ENCODE measurements at regions not wholly inside any gene's neighbourhood (a gene's known extent, or its start where the extent isn't known, plus 50 kb on each side); places are given as distances from the start of the nearest gene placed in this dataset.

- Histone ChIP-seq H3K9me3 (ENCODE audit: low read length) (no peaks in the 10 kb centered on the region), H3K27me3 (ENCODE audit: insufficient read depth, low read depth, low read length) (no peaks in the 10 kb centered on the region), H4K20me1 (ENCODE audit: insufficient read depth) (no peaks in the 10 kb centered on the region), H3K79me2 (replicated peaks; ENCODE audit: insufficient read depth, low read length) (no peaks in the 10 kb centered on the region), H2AFZ (ENCODE audit: low read depth, low read length) (no peak overlapping the region), H3K4me3 (ENCODE audit: low read length) (no peak overlapping the region), H3F3A (ENCODE audit: insufficient read depth, low read length, poor library complexity, severe bottlenecking) (no peaks in the 10 kb centered on the region), H3K36me3 (ENCODE audit: insufficient read depth, low read length) (no peaks in the 10 kb centered on the region), H3K4me2 (ENCODE audit: low read length) (no peak overlapping the region), H3K9me2 (ENCODE audit: insufficient read depth, low read length) (no peaks in the 10 kb centered on the region), H3K9ac (ENCODE audit: low read length) (no peak overlapping the region), H3K27ac (ENCODE audit: low read length) (no peak overlapping the region)
- TF ChIP-seq CTCF (IDR thresholded peaks at IDR 0.05; ENCODE audit: poor library complexity, severe bottlenecking) (no peak), POLR2AphosphoS5 (IDR thresholded peaks at IDR 0.05) (no peak), MXI1 (conservative IDR thresholded peaks at IDR 0.05; ENCODE audit: poor library complexity, severe bottlenecking) (no peak), RAD21 (conservative IDR thresholded peaks at IDR 0.05) (no peak), SMC3 (conservative IDR thresholded peaks at IDR 0.05; ENCODE audit: poor library complexity) (no peak), TAF1 (IDR thresholded peaks at IDR 0.05; ENCODE audit: low read depth) (no peak), EP300 (conservative IDR thresholded peaks at IDR 0.05; ENCODE audit: poor library complexity, severe bottlenecking) (no peak), EZH2 (IDR thresholded peaks at IDR 0.05; ENCODE audit: borderline replicate concordance, insufficient read depth, low read length, poor library complexity, severe bottlenecking) (no peak)
- TF ChIP-seq, protein P1, sequence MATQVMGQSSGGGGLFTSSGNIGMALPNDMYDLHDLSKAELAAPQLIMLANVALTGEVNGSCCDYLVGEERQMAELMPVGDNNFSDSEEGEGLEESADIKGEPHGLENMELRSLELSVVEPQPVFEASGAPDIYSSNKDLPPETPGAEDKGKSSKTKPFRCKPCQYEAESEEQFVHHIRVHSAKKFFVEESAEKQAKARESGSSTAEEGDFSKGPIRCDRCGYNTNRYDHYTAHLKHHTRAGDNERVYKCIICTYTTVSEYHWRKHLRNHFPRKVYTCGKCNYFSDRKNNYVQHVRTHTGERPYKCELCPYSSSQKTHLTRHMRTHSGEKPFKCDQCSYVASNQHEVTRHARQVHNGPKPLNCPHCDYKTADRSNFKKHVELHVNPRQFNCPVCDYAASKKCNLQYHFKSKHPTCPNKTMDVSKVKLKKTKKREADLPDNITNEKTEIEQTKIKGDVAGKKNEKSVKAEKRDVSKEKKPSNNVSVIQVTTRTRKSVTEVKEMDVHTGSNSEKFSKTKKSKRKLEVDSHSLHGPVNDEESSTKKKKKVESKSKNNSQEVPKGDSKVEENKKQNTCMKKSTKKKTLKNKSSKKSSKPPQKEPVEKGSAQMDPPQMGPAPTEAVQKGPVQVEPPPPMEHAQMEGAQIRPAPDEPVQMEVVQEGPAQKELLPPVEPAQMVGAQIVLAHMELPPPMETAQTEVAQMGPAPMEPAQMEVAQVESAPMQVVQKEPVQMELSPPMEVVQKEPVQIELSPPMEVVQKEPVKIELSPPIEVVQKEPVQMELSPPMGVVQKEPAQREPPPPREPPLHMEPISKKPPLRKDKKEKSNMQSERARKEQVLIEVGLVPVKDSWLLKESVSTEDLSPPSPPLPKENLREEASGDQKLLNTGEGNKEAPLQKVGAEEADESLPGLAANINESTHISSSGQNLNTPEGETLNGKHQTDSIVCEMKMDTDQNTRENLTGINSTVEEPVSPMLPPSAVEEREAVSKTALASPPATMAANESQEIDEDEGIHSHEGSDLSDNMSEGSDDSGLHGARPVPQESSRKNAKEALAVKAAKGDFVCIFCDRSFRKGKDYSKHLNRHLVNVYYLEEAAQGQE (IDR thresholded peaks at IDR 0.05; ENCODE audit: borderline replicate concordance): no peak
Observed at GRCh38 chr18:78908462-78909260, 71.0 kb upstream of the SALL3 start.

GRCh38 chr18:78911751-78912283 is 67.8 kb upstream of the SALL3 start:
- Histone ChIP-seq H3F3A (ENCODE audit: insufficient read depth, low read length, poor library complexity, severe bottlenecking) (no peaks in the 10 kb centered on the region), H3K36me3 (ENCODE audit: insufficient read depth, low read length) (no peaks in the 10 kb centered on the region), H3K79me2 (replicated peaks; ENCODE audit: insufficient read depth, low read length) (no peaks in the 10 kb centered on the region), H3K9ac (ENCODE audit: low read length) (no peak overlapping the region), H3K9me3 (ENCODE audit: low read length) (no peaks in the 10 kb centered on the region), H3K4me3 (ENCODE audit: low read length) (no peak overlapping the region), H3K27ac (ENCODE audit: low read length) (no peak overlapping the region), H3K4me2 (ENCODE audit: low read length) (no peak overlapping the region), H3K9me2 (ENCODE audit: insufficient read depth, low read length) (no peaks in the 10 kb centered on the region), H4K20me1 (ENCODE audit: insufficient read depth) (no peaks in the 10 kb centered on the region), H3K27me3 (ENCODE audit: insufficient read depth, low read depth, low read length) (no peaks in the 10 kb centered on the region), H2AFZ (ENCODE audit: low read depth, low read length) (no peak overlapping the region)
- no peak for TF ChIP-seq RAD21 (conservative IDR thresholded peaks at IDR 0.05)
- no peak for TF ChIP-seq EP300 (conservative IDR thresholded peaks at IDR 0.05; ENCODE audit: poor library complexity, severe bottlenecking)
- TF ChIP-seq, protein P1 (IDR thresholded peaks at IDR 0.05; ENCODE audit: borderline replicate concordance): no peak
- no peak for TF ChIP-seq MXI1 (conservative IDR thresholded peaks at IDR 0.05; ENCODE audit: poor library complexity, severe bottlenecking)
- TF ChIP-seq EZH2 (IDR thresholded peaks at IDR 0.05; ENCODE audit: borderline replicate concordance, insufficient read depth, low read length, poor library complexity, severe bottlenecking): no peak
- TF ChIP-seq TAF1 (IDR thresholded peaks at IDR 0.05; ENCODE audit: low read depth): no peak
- TF ChIP-seq POLR2AphosphoS5 (IDR thresholded peaks at IDR 0.05): no peak
- TF ChIP-seq CTCF (IDR thresholded peaks at IDR 0.05; ENCODE audit: poor library complexity, severe bottlenecking): no peak
- TF ChIP-seq SMC3 (conservative IDR thresholded peaks at IDR 0.05; ENCODE audit: poor library complexity): no peak
